Lower leg skin (tissue), 4 donors: ENCODE measurements at regions not wholly inside any gene's neighbourhood (a gene's known extent, or its start where the extent isn't known, plus 50 kb on each side); places are given as distances from the start of the nearest gene placed in this dataset.

Experiments
- DNase-seq, 2 donors: peaks; one replicate each; pipeline ENCODE4 v3.0.0-alpha.2; 2019; ENCODE audit warnings: low spot score in 2 of 2
- H3K4me3 ChIP-seq: fragments of 200-600 bp; sonication (generic); 2 replicates; pipeline ENCODE4 v1.5.1; 2017; ENCODE audit warnings: mild to moderate bottlenecking, low read depth; ENCODE audit not compliant: poor library complexity, severe bottlenecking
- POLR2A ChIP-seq, 2 donors: fragments of 450-650 bp; IDR thresholded peaks; one replicate each; pipeline ENCODE4 v1.6.1; 2016 to 2017; ENCODE audit warnings: antibody characterized with exemption in 2 of 2, mild to moderate bottlenecking in 1 of 2, moderate library complexity in 1 of 2
- WGBS, 2 donors: methylation state at CpG; one replicate each; pipeline ENCODE4 v1.1.5; 2018; 5-methylcytosine and 5-hydroxymethylcytosine counted together
- intact Hi-C: fragments of 100-400 bp; cut with DNase I; formaldehyde crosslinking; loops from one replicate; pipeline ENCODE4 v1.15.0; 2023; ENCODE audit warnings: low total_unique reads
- TF ChIP-seq, protein P1 (sequence below), 3 donors: fragments of 450-650 bp; IDR thresholded peaks; one replicate each; pipeline ENCODE4 v1.5.1; 2016; ENCODE audit warnings: antibody characterized with exemption in 3 of 3, mild to moderate bottlenecking in 3 of 3, moderate library complexity in 2 of 3

DNA sequence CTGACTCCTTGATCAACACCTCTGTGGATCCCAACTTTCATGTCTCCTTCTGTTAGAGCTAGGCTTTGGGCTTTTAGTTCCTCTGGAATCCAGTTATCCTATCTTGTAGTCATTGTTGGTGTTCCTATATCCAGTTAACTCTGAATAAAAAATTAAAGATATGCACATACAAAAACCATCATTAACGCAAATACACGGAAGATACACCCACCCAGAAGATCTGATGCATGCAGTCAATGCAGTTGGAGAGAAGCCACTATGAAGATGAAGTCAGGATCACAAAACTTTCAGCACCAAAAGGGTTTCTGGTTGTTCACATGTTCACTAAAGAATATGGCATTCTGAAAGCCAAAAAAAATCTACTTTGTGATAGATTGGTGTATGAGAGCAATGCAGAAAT lies 123.6 kb upstream of the LHX8 start:
- intact Hi-C loops = no loop called here
- no peak for TF ChIP-seq POLR2A (IDR thresholded peaks at IDR 0.05)
- TF ChIP-seq, protein P1, sequence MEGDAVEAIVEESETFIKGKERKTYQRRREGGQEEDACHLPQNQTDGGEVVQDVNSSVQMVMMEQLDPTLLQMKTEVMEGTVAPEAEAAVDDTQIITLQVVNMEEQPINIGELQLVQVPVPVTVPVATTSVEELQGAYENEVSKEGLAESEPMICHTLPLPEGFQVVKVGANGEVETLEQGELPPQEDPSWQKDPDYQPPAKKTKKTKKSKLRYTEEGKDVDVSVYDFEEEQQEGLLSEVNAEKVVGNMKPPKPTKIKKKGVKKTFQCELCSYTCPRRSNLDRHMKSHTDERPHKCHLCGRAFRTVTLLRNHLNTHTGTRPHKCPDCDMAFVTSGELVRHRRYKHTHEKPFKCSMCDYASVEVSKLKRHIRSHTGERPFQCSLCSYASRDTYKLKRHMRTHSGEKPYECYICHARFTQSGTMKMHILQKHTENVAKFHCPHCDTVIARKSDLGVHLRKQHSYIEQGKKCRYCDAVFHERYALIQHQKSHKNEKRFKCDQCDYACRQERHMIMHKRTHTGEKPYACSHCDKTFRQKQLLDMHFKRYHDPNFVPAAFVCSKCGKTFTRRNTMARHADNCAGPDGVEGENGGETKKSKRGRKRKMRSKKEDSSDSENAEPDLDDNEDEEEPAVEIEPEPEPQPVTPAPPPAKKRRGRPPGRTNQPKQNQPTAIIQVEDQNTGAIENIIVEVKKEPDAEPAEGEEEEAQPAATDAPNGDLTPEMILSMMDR (IDR thresholded peaks at IDR 0.05) = no peak
- no peak overlapping the region for H3K4me3 ChIP-seq
- WGBS, 2 donors = 90 to 92% methylated on average over 2 of the region's 2 CpGs
- DNase-seq = no peak

DNA sequence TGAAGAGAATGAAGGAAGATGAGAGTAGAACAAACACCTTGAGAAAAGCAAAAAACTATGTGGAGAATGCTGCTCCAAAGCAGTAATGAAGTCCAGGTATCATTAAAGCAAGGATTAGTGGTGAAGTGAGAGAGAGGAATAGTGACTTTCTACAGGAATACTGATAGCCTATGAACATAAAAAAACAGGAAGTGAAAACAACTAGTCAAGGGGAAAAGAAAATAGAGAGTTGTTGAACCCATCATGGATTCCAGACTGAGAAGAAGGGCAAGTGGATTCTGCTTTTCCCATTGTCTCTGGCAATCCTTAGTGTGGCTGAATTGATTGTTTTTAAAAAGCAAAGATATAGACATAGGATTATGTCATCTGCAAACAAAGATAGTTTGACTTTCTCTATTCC lies 119.9 kb upstream of the LHX8 start:
- intact Hi-C loops = no loop called here
- no peak for DNase-seq
- no peak overlapping the region for H3K4me3 ChIP-seq
- TF ChIP-seq, protein P1 (IDR thresholded peaks at IDR 0.05) = no peak

DNA sequence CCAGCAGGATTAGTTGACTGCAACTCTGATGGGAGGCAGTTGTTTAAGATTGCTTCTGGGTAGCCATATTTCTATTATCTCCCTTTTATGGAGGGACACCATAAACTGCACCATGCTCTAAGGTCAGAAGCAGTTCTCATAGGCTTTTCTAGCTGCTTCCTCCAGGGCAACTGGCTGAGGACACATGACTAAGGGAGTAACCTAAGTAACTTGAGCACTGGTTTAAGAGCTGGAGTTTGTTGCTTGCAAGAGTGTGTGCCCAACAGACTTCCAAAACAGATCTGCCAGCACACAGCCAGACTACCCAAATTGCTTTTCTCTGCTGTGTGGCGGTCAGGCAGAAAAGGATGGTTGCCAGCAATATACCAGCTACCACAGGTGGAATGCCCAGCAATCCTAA lies 111.2 kb upstream of the LHX8 start:
- intact Hi-C loops = loop anchor here (5.0 kb wide), 1 partner anchor 736 kb away; no protein-coding TSS in a partner anchor
- DNase-seq = no peak
- TF ChIP-seq POLR2A (IDR thresholded peaks at IDR 0.05) = no peak
- TF ChIP-seq, protein P1 (IDR thresholded peaks at IDR 0.05) = no peak
- WGBS, 2 donors = 96% methylated on average over 1 of the region's 1 CpG
- H3K4me3 ChIP-seq = no peak overlapping the region

- no peak overlapping the region for H3K4me3 ChIP-seq
- no peak for DNase-seq
- TF ChIP-seq, protein P1 (IDR thresholded peaks at IDR 0.05) = no peak
- TF ChIP-seq POLR2A (IDR thresholded peaks at IDR 0.05) = no peak
- intact Hi-C loops = no loop called here
- 45 to 53% methylated on average over 3 of the region's 3 CpGs for WGBS, 2 donors
These were observed 99.8 kb upstream of the LHX8 start for GRCh38 chr1:75034376-75034775.

GRCh38 chr1:75035536-75035935 lies 98.7 kb upstream of the LHX8 start:
- TF ChIP-seq POLR2A (IDR thresholded peaks at IDR 0.05) = no peak
- TF ChIP-seq, protein P1 (IDR thresholded peaks at IDR 0.05) = no peak
- intact Hi-C loops = no loop called here
- no peak overlapping the region for H3K4me3 ChIP-seq
- 84 to 87% methylated on average over 4 of the region's 4 CpGs for WGBS, 2 donors
- no peak for DNase-seq

DNA sequence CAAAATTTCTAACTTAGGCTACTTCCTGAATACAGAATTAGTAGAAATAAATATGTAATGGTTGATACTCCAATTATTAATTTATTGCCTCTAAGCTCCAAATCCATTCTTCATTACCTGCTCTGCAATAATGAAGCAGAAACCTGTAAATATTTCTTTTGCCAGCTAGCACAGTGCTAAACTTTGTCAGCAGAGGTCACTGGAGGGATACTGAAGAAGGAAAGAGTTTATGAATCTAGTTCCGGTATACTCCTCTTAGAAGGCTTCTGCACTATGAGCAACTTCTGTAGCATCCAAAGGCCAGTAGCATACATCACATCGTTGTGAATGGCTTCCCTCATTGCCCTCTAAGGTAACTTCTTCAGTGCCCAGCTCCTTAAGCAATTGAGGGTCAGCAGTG lies 81.0 kb upstream of the LHX8 start:
- WGBS, 2 donors = 49 to 65% methylated on average over 2 of the region's 2 CpGs

More for the DNA sequence above, 81.0 kb upstream of the LHX8 start:
- intact Hi-C loops = no loop called here
- no peak overlapping the region for H3K4me3 ChIP-seq
- no peak for DNase-seq
- TF ChIP-seq, protein P1 (IDR thresholded peaks at IDR 0.05) = no peak
- no peak for TF ChIP-seq POLR2A (IDR thresholded peaks at IDR 0.05)
